Mesenteric fat pad (tissue), 1 donor: ENCODE measurements at regions not wholly inside any gene's neighbourhood (a gene's known extent, or its start where the extent isn't known, plus 50 kb on each side); places are given as distances from the start of the nearest gene placed in this dataset.

Source experiments
- DNase-seq: peaks from one replicate; pipeline ENCODE4 v3.0.0-alpha.2; 2020; ENCODE audit warnings: low spot score
- donor health status: DM: yes; HTN: yes; CAD: no.

DNA sequence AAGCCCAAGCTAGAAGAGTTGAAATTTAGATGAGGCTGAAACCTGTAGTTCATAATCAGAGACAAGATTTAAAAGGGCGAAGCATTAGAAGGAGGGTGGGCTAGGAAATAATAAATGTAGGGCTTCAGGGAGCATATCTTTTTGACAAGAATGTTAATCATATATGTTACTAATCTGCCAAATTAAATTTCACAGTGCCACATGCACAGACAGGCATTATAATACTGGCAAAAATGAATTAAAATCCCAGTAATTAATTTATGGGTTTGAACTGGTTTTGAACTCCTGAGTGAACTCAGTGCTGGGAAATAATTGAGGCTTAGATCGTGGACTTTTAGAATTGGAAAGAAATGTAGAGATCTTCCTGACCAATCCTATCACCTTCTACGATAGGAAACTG lies 383.5 kb upstream of the IL12A start:
- DNase-seq = no peak

DNA sequence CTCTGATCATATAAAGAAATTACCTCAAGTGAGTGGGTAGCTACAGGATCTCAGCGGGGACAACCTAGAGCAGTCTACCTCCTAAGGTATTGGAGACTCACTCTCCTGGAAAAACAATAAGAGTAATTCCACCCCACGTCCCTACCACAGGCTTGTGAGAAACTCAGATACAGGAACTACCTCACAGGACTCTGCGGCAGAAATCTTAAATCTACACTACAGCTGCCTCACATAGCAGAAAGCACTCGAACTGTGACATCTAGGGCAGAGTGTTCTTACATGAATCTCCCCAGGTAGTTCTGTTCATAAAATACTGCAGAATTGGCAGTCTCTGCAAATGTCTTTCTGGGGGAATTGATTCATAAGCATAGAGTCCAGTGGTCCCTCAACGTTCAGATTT lies 382.9 kb upstream of the IL12A start:
- DNase-seq = no peak

DNA sequence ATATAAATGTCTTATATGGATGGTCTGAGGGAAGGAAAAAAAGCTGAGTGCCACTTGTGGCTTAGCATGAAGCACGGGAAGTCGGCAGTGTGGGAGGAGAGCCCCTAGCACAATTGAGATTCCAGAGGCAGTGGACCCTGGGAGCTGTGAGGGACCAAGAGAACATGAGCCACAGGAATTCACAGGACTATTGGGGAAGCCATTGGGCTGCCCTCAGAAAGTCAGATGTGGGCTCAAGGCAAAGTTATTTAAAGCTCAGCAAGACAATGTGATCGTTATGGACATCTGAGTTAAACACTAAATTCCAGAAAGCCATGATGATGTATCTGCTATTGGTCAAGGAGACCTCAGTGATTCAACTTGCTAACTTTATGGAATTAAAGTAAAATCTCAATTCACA lies 380.8 kb upstream of the IL12A start:
- no peak for DNase-seq

DNA sequence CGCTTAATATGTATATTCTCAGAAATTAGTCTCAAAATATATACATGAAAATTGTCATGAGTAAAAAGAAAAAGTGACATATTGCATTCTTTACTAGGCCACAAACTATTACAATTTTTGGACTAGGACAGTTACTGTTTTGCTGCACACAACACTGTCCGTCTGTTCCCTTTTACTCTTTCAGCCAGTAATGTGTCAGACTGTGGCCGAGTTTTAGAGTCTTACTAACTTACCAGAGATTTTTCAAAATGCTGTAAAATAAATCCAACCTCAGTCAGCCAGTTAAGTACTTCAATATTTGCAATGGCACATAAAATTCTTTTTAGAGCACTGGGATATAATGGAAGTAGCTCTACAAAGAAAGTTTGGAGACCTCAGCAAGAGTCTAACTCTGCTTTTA lies 380.3 kb upstream of the IL12A start:
- no peak for DNase-seq

DNA sequence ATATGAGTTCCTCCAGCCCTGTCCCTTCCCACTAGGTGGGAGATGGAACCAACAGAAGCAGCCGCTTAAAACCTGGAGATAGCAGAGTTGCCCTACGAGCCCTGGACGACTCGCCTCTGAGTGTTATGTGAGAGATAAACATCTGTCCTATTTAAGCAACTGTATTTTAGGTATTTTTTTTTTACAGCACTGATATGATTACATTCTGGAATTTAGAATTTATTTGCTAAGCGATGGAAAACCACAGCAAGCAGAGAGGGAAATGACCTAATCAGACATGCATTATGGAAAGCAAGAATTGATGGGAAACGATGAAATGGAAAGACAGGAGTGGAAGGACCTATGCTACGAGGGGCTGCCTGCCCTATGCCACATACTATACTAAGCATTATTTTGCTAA lies 379.0 kb upstream of the IL12A start:
- DNase-seq = no peak

DNA sequence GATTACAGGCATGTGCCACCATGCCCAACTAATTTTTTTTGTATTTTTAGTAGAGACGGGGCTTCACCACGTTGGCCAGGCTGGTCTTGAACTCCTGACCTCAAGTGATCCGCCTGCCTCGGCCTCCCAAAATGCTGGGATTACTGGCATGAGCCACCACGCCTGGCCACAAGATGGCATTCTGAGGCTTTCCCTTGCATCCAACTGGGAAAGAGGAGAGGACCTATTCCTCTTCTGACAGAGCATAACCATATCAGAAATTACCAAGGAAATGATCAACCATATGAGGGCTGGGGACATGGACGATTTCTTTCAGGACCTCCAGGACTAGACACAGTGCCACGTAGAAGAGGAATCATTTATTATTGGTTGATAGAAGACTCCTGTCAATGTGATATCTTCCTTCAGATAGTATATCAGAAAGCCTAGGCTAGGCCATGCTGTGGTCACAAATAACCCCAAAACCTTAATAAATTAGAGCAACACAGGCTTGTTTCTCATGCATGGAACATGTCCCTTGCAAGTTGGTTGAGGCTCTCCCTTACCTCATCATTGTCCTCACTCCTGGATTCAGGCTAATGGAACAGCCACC lies 372.3 kb upstream of the IL12A start:
- DNase-seq = no peak

DNA sequence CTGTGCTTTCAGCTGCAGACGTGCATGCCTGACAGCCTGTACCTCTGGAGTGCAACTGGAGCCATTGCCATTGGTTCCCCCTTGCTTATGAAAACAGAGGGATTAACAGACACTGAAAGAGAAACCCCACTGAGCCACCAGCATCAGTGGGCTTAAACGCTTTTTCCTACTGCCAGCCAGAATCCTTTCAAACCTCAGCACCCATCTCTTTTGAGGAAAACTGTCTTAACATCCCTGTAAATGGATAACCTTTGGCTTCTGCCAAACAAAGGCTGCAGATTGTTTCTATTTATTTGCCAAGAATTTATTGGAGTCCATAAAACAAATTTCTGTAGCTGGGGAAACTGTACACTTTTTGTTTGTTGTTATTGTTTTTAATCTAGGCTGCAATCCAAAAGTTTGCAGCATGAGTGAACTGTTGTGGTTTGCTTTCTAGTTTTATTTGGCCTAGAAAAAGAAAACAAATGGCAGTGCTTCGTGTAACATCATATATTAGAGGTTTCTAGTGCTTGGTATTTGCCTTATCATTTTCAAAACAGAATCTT lies 369.2 kb upstream of the IL12A start:
- no peak for DNase-seq

DNA sequence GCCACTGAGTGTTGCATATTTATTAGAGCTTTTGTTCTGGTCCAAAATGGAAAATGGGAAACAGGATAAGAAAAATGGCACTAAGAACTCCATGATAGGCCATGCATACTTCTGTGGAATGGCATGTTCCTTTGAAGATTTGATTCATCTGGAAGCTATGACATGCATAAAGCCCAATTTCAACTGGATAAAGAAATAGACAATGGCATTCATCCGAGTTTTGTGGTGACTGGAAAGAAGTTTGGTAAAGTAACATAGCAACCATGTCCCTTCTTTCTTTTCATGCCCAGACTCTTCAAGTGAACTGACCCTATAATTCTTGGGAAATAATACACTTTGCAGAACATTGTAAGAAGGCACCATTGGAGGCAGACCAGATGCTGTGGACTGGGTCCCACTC lies 368.4 kb upstream of the IL12A start:
- no peak for DNase-seq

DNA sequence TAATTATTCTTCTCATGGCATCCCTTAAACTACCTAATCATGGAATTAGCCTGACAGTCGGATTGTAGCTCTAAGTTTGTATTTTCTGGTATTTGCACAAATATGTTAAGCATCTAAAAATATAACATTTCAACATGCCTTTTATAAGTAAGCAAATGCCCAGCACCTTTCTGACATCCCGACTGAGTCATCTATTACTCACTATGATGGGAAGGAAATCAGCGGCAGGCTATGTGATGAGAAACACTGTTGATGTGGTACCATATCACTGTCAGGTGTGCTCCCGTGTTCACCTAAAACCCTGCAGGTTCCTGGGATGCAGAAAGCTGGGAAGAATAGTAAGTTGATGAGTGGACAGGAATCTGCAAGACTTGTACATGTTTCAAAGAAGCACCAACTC lies 367.8 kb upstream of the IL12A start:
- DNase-seq = no peak

DNA sequence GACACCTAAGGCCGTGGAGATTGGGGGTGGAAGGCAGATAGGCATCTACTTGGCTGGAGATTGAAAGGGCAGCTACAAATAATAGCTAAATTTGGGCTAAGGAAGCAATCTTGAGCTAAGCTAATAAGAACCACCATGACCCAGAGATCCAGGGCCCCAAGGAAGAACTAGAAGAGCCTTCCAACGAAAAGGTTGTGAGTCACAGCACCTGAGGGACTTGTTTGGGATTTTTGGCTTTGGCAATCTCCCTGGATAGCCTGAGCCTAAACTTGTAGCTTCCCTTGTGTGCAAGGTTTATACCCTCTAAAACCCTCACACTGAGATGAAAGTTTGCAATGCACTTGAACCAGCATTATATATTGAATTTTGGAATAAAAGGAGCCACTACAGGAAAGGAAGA lies 364.0 kb upstream of the IL12A start:
- DNase-seq = no peak

DNA sequence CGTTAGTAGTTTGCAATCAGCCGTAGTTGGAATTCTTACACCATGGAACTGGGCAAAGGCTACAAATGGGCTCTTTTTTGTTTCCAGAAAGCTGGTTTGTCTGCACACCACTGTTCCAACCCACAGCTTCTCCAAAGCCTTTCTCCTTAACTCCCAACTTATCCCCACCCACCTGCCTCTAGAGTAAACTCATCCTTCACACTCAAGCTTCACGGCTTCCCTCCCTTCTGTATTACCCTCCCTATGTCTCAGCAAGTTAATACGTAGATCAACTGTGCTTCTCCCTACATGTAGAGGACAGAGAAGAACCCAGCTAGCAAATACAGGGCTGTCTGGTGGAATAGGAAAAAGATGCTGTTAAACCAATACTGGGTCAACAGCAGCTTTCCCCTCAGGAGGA lies 363.0 kb upstream of the IL12A start:
- DNase-seq = no peak

DNA sequence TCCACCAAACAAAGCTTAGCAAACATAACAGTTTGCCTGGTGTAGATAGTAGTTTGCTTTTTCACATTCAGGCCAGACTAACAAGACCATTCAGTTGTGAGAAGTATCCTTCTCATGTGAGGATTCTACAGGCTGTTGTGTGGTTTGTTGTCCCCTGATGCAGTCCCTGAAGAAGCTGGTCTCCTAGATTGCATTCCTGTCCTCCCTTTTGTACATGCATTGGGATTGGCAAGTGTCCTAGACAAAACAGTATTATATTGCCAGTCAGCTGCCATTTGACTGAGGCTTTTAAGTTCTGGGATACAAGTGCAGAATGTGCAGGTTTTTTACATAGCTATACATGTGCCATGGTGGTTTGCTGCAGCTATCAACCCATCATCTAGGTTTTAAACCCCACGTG lies 362.0 kb upstream of the IL12A start:
- DNase-seq = no peak

DNA sequence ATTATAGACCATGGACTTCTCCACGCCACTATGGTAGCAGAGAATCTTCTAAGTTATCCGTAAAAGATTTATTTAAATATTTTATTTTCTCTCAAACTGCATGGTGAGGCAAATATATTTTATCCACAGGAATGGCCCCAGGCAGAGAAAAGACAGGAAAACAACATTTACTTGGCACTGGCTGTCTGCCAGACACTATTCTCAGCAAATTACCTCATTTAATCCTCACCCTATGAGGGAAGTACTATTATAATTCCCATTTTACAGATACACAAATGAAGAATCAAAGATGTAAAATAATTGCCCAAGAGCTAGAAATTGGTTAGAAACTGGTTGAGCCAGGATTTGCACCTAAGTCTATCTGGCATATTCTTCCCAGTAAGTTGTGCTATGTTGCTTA lies 361.4 kb upstream of the IL12A start:
- no peak for DNase-seq

DNA sequence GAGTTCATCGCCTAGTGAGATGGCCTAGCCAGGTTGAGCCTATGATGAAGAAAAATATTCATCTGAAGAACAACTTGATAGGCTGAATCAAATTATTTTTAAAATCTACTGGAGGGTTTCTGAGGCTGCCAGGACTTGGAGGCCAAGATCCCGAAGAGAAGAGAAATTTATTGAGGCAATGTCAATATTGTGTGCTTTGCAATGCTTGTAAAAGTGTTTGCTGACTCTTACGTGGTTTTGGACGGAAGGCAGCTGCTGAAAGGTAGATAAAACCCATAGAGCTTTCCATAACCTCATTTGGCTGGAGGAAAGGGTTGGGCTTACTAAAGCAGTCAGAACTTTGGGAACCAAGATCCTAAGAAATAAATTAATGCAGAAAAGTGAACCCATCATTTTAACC lies 361.0 kb upstream of the IL12A start:
- DNase-seq = no peak

DNA sequence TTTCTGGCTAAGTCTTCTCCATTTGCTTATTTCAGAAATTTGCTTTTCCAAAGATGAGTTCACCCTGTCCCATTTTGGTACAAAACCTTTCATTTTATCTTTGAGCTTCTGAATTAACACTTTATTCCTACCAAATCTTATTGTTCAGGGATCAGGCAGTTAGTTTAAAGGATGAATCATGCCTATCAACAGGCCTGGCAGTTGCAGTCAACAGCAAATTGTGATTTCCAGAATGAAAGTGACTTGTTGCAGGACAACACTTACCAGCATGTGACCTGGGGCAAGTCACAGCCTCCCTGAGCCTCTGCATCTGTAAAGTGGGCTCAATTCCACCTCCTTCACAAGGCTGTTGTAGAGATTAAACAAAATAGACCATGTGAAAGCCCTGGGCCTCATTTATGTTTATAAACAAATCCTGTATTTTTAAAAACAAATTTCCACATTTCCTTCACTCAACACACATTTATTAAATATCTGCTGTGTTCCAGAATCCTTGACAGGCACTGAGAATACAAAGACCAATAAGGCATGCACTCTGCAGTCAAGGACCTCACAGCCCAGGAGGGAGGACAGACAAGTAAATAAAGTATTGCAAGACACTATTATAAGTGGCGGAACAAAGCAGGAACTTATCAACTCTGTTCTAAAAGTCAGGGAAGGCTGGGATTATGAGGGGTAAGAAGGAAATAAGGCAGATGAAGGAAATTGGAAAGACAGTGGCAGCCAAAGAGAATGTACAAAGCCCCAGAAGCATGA lies 359.1 kb upstream of the IL12A start:
- no peak for DNase-seq

DNA sequence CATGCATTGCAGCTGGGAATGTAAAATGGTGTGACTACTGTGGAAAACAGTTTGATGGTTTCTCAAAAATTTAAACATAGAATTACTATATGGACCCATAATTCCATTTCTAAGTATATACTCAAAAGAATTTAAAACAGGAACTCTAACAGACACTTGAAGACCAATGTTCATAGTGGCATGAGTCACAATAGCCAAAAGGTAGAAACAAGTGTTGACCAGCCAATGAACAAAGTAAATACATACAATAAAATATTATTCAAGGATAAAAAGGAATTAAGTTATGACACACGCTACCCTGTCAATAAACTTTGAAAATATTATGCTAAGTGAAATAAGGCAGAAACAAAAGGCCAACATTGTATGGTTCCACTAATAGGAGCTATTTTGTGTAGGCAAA lies 357.4 kb upstream of the IL12A start:
- no peak for DNase-seq

DNA sequence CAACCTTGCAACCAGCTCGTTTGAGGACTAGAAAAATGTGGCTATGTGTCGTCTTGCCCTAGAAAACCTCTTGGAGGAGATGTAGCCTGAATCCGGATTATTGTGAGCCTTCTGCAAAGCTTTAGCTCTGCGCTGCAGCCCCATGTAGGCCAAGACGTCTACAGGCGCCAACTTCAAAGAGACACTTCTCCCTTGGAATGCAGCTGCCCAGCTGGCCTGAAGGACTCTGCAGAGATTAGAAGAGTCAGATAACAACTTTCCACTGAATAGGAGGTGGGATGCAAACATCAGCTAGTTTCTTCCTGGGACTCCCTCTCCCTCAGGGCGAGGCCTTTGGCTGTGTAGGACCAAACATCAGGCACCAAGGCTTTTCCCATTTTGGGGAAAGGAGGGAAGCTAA lies 356.5 kb upstream of the IL12A start:
- no peak for DNase-seq

DNA sequence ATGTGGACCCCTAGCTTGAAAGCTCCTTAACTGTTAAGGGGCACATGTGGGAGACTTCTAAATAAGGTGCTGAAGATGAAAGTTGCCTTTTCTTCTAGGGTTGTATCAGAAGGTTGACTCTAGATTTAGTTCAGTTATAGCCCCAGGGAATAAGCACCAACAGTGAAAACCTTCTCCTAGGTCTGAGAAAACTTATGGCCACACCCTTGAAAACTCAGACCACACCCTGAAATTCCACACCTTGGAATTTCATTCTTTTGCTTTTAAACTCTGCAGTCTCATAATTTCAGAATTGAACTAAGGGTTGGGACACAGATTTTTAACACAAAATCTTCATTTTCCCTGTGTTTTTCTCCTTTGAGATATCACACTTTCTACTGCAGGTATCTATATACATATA lies 355.8 kb upstream of the IL12A start:
- no peak for DNase-seq

DNA sequence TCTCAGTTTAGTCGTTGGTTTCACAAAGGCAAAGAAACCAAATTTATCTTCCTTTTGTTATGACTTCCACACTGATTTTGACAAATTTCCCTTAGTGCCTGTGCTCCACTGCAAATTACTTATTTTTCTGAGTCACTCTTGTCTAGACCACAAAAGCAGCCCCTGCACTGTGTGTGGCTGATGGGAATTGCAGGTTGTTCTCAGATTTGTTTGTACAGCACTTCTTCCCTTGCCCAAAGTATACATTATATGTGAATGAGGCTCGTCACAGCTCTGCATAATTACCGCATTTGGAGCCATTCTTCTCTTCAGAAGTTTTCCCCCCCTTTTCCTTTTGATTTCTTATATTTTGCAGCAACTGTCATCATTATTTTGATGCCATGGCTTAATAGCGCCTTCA lies 354.2 kb upstream of the IL12A start:
- DNase-seq = no peak

DNA sequence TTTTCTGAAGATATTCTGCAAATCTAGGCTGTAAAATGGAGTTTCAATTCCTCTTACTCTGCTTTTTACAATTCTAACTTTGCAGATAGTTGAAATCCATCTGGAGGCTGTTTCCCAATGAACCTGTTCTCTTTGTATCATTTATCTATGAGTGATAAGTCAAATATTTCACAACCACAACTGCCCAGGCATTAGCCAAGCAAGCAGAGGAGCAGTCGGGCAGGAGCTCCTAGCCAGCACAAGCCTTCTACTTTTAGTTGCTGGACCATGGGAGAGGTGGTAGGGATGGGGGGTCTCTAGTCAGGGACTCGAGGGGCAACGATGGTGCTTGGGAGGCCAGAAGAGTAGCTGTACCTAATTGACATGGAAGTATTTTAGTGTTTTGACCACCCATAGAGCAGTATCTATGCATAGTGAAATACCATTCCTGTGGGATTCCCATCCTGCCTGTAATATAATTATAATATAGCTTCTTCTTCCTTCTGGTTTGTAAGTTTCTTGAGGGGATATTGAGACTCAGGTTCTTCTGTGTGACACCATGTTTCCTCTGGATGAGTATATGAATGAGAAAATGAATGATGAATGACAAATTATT lies 353.5 kb upstream of the IL12A start:
- no peak for DNase-seq

DNA sequence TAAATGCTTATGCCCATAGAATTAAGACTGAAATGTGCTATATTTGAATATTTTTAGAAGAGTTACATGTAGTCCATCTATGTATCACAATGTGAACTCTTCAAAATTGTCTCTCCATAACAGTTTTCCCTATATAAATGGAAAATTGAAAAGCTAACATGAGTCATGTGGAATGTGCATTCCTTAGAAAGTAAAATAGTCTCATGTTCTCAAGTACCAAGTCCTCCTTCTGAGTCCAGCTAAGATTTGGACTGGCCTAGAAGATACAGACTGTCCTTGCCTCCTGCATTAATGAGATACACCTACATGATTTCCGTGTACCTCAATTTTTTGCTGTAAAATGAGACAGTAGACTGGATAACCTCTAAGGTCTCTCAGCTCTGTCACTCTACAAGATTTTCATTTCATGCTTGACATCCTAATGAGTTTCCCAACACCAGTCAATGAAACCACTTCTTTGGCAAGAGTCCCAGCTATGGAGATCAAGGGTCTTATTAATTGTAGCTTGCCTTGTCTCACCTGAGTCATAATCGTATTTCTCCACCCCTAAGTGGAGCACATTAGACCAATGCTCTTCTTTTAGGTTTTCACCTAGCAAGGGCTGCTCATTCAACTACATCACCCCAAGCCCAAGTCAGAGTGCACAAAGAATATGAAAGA lies 350.6 kb upstream of the IL12A start:
- no peak for DNase-seq

DNA sequence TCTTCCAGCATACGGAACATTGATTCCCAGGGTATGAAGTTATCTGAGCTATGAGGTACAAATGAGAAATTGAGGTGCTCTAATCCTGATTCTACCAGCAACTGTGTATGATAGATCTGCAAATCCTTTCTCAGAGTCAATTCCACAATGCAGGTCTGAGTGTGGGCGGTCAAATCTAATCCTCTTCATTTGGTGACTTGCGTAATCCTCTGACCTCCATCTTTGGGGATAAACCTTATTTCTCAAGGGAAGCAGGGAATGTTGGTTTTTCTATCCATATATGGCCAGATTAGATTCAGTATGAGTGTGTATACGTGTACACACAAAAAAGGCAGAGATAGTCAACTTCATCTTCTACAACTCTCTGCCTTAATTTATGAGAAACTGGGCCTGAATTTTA lies 348.4 kb upstream of the IL12A start:
- no peak for DNase-seq
